ENCODE measurements at regions not wholly inside any gene's neighbourhood (a gene's known extent, or its start where the extent isn't known, plus 50 kb on each side); places are given as distances from the start of the nearest gene placed in this dataset.

GRCh38 chr5:73330613-73331012 lies 118.0 kb downstream of the FOXD1 start:
- no peak for TF ChIP-seq CTCF (IDR thresholded peaks at IDR 0.05; ENCODE audit: low read depth, low read length, poor library complexity, severe bottlenecking)
- no peak for TF ChIP-seq EZH2phosphoT487 (IDR thresholded peaks at IDR 0.05; ENCODE audit: borderline replicate concordance, low read length)
